ENCODE measurements at regions not wholly inside any gene's neighbourhood (a gene's known extent, or its start where the extent isn't known, plus 50 kb on each side); places are given as distances from the start of the nearest gene placed in this dataset.

- no peak for TF ChIP-seq NRF1 (IDR thresholded peaks at IDR 0.05; ENCODE audit: low read depth, low read length)
- TF ChIP-seq EP300 (IDR thresholded peaks at IDR 0.05; ENCODE audit: borderline replicate concordance in 1 of 2, low read depth in 1 of 2, low read length in 1 of 2): no peak
- 0 out of 2 replicates have a peak, but pooled peaks have one; percentile 14 for TF ChIP-seq NFIC (IDR thresholded peaks at IDR 0.05; ENCODE audit: borderline replicate concordance)
- TF ChIP-seq, protein P1, sequence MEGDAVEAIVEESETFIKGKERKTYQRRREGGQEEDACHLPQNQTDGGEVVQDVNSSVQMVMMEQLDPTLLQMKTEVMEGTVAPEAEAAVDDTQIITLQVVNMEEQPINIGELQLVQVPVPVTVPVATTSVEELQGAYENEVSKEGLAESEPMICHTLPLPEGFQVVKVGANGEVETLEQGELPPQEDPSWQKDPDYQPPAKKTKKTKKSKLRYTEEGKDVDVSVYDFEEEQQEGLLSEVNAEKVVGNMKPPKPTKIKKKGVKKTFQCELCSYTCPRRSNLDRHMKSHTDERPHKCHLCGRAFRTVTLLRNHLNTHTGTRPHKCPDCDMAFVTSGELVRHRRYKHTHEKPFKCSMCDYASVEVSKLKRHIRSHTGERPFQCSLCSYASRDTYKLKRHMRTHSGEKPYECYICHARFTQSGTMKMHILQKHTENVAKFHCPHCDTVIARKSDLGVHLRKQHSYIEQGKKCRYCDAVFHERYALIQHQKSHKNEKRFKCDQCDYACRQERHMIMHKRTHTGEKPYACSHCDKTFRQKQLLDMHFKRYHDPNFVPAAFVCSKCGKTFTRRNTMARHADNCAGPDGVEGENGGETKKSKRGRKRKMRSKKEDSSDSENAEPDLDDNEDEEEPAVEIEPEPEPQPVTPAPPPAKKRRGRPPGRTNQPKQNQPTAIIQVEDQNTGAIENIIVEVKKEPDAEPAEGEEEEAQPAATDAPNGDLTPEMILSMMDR (IDR thresholded peaks at IDR 0.05): no peak
- TF ChIP-seq PBX3 (IDR thresholded peaks at IDR 0.05): peak; percentile 10; the same call in 1 of the 2 replicates
These were observed 96.6 kb upstream of the MAN1A1 start for GRCh38 chr6:119446115-119446554.
